Uterus (tissue), 2 donors: ENCODE measurements at regions not wholly inside any gene's neighbourhood (a gene's known extent, or its start where the extent isn't known, plus 50 kb on each side); places are given as distances from the start of the nearest gene placed in this dataset.

ENCODE experiments used
- POLR2A ChIP-seq, 2 donors: fragments of 450-650 bp; IDR thresholded peaks; one replicate each; pipeline ENCODE4 v1.6.1; 2016; ENCODE audit warnings: antibody characterized with exemption in 2 of 2, mild to moderate bottlenecking in 1 of 2, moderate library complexity in 1 of 2
- TF ChIP-seq, protein P1 (sequence below), 4 experiments: fragments of 200-600 bp in 2 of 4; fragments of 450-650 bp in 2 of 4; sonication (generic) in 2 of 4; IDR thresholded peaks; one replicate each; pipeline ENCODE4 v1.5.1; 2016 to 2019; ENCODE audit warnings: antibody characterized with exemption in 4 of 4, mild to moderate bottlenecking in 2 of 4, moderate library complexity in 1 of 4

- TF ChIP-seq, protein P1, sequence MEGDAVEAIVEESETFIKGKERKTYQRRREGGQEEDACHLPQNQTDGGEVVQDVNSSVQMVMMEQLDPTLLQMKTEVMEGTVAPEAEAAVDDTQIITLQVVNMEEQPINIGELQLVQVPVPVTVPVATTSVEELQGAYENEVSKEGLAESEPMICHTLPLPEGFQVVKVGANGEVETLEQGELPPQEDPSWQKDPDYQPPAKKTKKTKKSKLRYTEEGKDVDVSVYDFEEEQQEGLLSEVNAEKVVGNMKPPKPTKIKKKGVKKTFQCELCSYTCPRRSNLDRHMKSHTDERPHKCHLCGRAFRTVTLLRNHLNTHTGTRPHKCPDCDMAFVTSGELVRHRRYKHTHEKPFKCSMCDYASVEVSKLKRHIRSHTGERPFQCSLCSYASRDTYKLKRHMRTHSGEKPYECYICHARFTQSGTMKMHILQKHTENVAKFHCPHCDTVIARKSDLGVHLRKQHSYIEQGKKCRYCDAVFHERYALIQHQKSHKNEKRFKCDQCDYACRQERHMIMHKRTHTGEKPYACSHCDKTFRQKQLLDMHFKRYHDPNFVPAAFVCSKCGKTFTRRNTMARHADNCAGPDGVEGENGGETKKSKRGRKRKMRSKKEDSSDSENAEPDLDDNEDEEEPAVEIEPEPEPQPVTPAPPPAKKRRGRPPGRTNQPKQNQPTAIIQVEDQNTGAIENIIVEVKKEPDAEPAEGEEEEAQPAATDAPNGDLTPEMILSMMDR (IDR thresholded peaks at IDR 0.05), result no peak
- TF ChIP-seq POLR2A (IDR thresholded peaks at IDR 0.05), result no peak
Observed at GRCh38 chr18:78688916-78689315, 290.7 kb upstream of the SALL3 start.
